Tibial artery (tissue), 4 donors: ENCODE measurements at regions not wholly inside any gene's neighbourhood (a gene's known extent, or its start where the extent isn't known, plus 50 kb on each side); places are given as distances from the start of the nearest gene placed in this dataset.
A peak's percentile ranks its signal among the peaks of the same experiment; 100 is the strongest.

Source experiments
- DNase-seq, 2 donors: peaks; one replicate each; pipeline ENCODE4 v3.0.0-alpha.2; 2019
- H3K27ac ChIP-seq, 2 donors: fragments of 200-600 bp; sonication (generic) in 1 of 2; 1 replicate in 1 of 2; 2 replicates in 1 of 2; pipeline ENCODE4 v1.5.1; 2018 to 2019; ENCODE audit warnings: mild to moderate bottlenecking in 1 of 2
- H3K27me3 ChIP-seq, 2 donors: fragments of 200-600 bp; sonication (generic) in 1 of 2; one replicate each; pipeline versions ENCODE4 v1.5.1 to v1.6.0; 2016 to 2019
- H3K36me3 ChIP-seq, 3 donors: fragments of 200-600 bp; sonication (generic) in 2 of 3; one replicate each; pipeline ENCODE4 v1.5.1; 2016 to 2019; ENCODE audit warnings: mild to moderate bottlenecking in 2 of 3
- H3K4me1 ChIP-seq, 4 donors: fragments of 200-600 bp; sonication (generic) in 2 of 4; 1 replicate in 3 of 4; 2 replicates in 1 of 4; pipeline ENCODE4 v1.5.1; 2016 to 2019
- H3K4me3 ChIP-seq, 2 donors: fragments of 200-600 bp; sonication (generic) in 1 of 2; 1 replicate in 1 of 2; 2 replicates in 1 of 2; pipeline ENCODE4 v1.5.1; 2018 to 2019; ENCODE audit warnings: mild to moderate bottlenecking in 2 of 2
- H3K9me3 ChIP-seq, 3 donors: fragments of 200-600 bp; sonication (generic) in 1 of 3; one replicate each; pipeline ENCODE4 v1.5.1; 2016 to 2019
- intact Hi-C: fragments of 100-400 bp; cut with DNase I; formaldehyde crosslinking; loops from one replicate; pipeline ENCODE4 v1.15.0; 2023; ENCODE audit warnings: low total_unique reads
- TF ChIP-seq, protein P1 (sequence below), 2 experiments: fragments of 200-600 bp in 1 of 2; fragments of 450-650 bp in 1 of 2; IDR thresholded peaks; one replicate each; pipeline ENCODE4 v1.5.1; 2017 to 2019; ENCODE audit warnings: antibody characterized with exemption in 2 of 2, mild to moderate bottlenecking in 1 of 2, moderate library complexity in 1 of 2

DNA sequence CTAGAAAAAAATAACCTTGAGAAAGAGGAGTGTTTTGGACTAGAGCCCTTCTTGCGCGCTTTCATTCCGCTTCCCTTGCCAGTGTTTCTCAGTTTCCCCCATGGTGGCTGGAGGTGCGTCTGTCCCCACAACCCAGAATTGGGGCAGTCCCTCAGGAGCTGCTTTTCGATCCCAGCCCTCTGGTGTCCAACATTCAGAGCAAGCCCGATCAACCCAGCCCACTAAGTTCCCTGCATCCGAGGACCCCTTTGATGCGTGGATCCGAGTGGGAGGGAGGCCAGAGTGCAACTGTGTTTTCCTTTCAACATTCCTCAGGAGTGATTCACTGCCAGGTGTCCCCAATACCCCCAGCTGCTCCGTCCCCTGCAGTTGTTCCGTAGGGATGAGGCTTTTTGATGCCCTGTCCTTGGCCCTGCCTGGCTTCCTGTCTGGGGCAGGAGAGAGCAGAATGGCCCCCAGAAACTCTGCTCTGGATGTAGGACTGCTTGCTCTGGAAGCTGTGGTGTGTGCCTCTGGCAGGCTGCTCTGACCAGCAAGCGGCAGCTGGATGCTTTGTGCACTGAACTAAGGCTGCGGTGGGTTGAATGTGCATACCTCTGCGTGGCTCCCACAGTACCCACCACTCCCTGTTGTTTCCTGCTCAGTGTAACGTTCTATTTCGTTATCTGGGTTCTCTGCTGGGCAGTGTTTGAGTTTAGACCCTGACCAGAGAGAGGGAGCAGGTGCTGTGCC is 117.5 kb downstream of the BOD1 start:
- intact Hi-C loops, result loop anchor here (5.0 kb wide), 1 partner anchor 207 kb away; no protein-coding TSS in a partner anchor
- peak overlapping the region; percentile 72 to 75 for H3K27ac ChIP-seq
- H3K9me3 ChIP-seq, result no peaks in the 10 kb centered on the region
- no peak for DNase-seq
- TF ChIP-seq, protein P1, sequence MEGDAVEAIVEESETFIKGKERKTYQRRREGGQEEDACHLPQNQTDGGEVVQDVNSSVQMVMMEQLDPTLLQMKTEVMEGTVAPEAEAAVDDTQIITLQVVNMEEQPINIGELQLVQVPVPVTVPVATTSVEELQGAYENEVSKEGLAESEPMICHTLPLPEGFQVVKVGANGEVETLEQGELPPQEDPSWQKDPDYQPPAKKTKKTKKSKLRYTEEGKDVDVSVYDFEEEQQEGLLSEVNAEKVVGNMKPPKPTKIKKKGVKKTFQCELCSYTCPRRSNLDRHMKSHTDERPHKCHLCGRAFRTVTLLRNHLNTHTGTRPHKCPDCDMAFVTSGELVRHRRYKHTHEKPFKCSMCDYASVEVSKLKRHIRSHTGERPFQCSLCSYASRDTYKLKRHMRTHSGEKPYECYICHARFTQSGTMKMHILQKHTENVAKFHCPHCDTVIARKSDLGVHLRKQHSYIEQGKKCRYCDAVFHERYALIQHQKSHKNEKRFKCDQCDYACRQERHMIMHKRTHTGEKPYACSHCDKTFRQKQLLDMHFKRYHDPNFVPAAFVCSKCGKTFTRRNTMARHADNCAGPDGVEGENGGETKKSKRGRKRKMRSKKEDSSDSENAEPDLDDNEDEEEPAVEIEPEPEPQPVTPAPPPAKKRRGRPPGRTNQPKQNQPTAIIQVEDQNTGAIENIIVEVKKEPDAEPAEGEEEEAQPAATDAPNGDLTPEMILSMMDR (IDR thresholded peaks at IDR 0.05), result no peak
- no peaks in the 10 kb centered on the region for H3K27me3 ChIP-seq
- H3K4me1 ChIP-seq, result peaks cover 0 to 62% (median 41%) of the 10 kb centered on the region in 4 donors
- H3K4me3 ChIP-seq, result no peak overlapping the region
- H3K36me3 ChIP-seq, result no peaks in the 10 kb centered on the region

DNA sequence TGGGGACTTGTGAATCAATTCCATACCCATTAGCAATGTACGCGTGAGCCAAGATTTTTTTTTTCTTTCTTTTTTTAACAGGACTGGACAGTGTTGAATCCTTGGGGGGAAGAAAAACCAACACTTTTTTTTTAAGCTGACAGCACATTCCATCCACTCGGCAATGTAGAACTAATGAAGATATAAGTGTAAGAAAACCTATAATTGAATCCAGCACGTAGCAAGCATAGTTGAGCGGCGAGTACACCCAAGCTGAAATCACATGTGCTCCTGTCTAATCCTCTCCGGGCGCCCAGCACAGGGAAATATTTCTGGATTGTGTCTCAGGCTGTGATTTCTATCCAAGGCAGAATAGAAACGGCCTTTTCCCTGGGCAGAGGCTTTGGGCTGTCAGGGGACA is 118.2 kb downstream of the BOD1 start:
- Histone ChIP-seq H3K27ac (peak overlapping the region; percentile 72 to 75), H3K27me3 (no peaks in the 10 kb centered on the region), H3K36me3 (no peaks in the 10 kb centered on the region), H3K4me1 (peaks cover 0 to 62% (median 41%) of the 10 kb centered on the region in 4 donors), H3K9me3 (no peaks in the 10 kb centered on the region), H3K4me3 (no peak overlapping the region)
- TF ChIP-seq, protein P1 (IDR thresholded peaks at IDR 0.05), result no peak
- intact Hi-C loops, result loop anchor here (5.0 kb wide), 1 partner anchor 206 kb away; no protein-coding TSS in a partner anchor
- peak; percentile 57 to 79 for DNase-seq

DNA sequence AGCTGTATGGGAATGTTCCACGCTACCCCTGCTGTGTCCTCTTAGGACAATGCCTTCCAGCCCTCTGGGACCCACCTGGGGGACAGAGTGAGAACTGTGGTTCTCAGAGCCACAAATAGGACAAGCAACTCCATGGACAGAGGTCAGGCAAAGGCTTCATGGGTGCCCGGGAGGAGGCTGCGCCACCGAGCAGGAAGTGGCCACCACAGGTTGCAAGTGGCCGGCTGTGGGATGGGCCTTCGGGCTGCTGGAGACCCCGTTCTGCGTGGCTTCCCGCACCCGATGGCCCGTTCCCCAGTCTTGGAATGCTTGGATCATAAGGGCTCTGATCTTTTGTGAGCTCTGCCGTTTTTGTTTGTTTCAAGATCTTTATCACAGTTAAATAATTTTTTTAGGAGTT is 118.8 kb downstream of the BOD1 start:
- no peak overlapping the region for H3K4me3 ChIP-seq
- TF ChIP-seq, protein P1 (IDR thresholded peaks at IDR 0.05), result no peak
- H3K27me3 ChIP-seq, result no peaks in the 10 kb centered on the region
- H3K9me3 ChIP-seq, result no peaks in the 10 kb centered on the region
- H3K4me1 ChIP-seq, result peaks cover 0 to 62% (median 41%) of the 10 kb centered on the region in 4 donors
- DNase-seq, result no peak
- peak overlapping the region; percentile 72 to 75 for H3K27ac ChIP-seq
- intact Hi-C loops, result loop anchor here (5.0 kb wide), 1 partner anchor 205 kb away; no protein-coding TSS in a partner anchor
- H3K36me3 ChIP-seq, result no peaks in the 10 kb centered on the region

DNA sequence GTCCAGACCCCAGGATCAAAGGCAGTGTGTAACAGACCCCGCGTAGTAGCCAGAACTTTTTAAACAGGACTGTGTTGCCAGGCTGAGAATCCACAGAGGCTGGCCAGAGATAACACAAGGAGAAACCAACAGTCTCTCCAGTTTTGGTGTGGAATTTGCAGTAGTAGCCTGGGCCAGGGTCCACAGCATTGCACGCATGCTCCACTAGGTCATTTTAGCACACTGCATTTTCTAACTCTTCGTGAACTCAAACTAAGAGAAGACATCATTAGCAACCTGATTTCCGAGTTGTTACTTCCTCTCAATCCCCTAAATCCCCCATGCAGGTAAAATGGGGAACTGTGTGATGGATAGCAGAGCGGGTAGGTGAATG is 119.6 kb downstream of the BOD1 start:
- intact Hi-C loops, result loop anchor here (5.0 kb wide), 1 partner anchor 205 kb away; no protein-coding TSS in a partner anchor
- DNase-seq, result no peak
- H3K27me3 ChIP-seq, result no peaks in the 10 kb centered on the region
- peak overlapping the region; percentile 72 to 75 for H3K27ac ChIP-seq
- no peaks in the 10 kb centered on the region for H3K9me3 ChIP-seq
- no peaks in the 10 kb centered on the region for H3K36me3 ChIP-seq
- H3K4me1 ChIP-seq, result peaks cover 0 to 62% (median 41%) of the 10 kb centered on the region in 4 donors
- TF ChIP-seq, protein P1 (IDR thresholded peaks at IDR 0.05), result no peak
- H3K4me3 ChIP-seq, result no peak overlapping the region

DNA sequence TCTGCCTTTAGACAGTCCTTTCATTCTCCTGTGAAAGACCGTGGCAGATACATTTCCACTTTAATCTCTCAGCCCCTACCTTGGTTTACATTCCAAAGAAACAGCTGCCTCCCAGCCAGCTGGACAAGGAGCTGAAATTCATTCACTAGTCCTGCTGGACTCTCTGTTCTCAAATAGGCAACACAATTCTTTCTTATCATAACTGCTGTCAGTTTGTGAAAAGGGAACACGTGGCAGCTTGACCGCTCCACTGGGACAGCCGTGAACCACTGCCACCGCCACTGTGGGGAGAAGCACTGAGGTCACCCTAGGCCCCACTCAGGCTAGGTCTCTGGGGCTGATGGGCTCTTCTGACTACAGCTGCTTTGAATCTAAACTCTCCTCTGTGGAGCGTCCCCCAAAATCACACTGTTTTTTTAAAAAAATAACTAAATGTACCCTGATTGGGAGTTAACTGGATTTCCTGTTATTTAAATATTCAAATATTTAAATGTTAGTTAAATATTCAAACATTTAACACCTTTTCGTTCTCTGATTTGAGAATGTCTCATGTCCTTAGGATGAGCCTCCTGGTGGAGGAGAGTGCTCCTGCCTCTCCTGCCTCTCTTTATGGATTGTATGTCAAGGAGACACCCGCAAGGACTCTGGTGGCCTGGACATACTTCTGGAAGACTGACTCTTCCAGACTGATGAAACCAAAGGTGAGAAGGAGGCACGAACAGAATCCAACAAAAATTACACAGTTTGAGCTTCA is 120.1 kb downstream of the BOD1 start:
- peaks cover 0 to 62% (median 41%) of the 10 kb centered on the region in 4 donors for H3K4me1 ChIP-seq
- no peaks in the 10 kb centered on the region for H3K36me3 ChIP-seq
- peak overlapping the region; percentile 72 to 75 for H3K27ac ChIP-seq
- no peak overlapping the region for H3K4me3 ChIP-seq
- no peaks in the 10 kb centered on the region for H3K27me3 ChIP-seq
- intact Hi-C loops, result loop anchor here (5.0 kb wide), 1 partner anchor 204 kb away; no protein-coding TSS in a partner anchor
- TF ChIP-seq, protein P1 (IDR thresholded peaks at IDR 0.05), result no peak
- no peaks in the 10 kb centered on the region for H3K9me3 ChIP-seq
- DNase-seq, result peak in 1 of 2 donors; percentile 73
